ENCODE measurements at regions not wholly inside any gene's neighbourhood (a gene's known extent, or its start where the extent isn't known, plus 50 kb on each side); places are given as distances from the start of the nearest gene placed in this dataset.

DNA sequence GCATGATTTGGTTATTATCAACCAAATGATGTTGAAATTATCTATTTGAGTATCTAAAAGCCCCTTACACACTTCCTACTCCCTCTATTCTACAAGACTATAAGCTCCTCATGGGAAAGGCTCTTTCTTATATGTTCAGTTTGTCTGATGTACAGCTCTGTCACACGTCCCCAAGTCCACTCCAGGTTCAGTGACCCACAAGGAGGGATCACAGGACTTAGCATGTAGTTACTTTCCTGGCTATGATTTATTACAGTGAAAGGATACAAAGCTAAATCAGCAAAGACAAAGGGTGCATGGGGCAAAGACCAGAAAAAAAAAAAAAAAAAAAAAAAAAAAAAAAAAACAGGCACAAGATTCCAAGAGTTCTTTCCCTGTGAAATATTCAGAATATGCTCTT is 125.6 kb upstream of the TMEM106B start:
- TF ChIP-seq ZNF274 (CRISPR knock-in tag; IDR thresholded peaks at IDR 0.05) (no peak), FOSL1 (CRISPR knock-in tag; IDR thresholded peaks at IDR 0.05; ENCODE audit: borderline replicate concordance) (no peak), HNRNPLL (IDR thresholded peaks at IDR 0.05; ENCODE audit: low read depth, low read length, poor library complexity, severe bottlenecking) (no peak), SOX6 (IDR thresholded peaks at IDR 0.05) (no peak), SOX6 (CRISPR knock-in tag; IDR thresholded peaks at IDR 0.05) (no peak), RAD51 (IDR thresholded peaks at IDR 0.05; ENCODE audit: borderline replicate concordance) (no peak), FOXK1 (CRISPR knock-in tag; IDR thresholded peaks at IDR 0.05; ENCODE audit: borderline replicate concordance, low read depth) (no peak)
- TF ChIP-seq, protein P1, sequence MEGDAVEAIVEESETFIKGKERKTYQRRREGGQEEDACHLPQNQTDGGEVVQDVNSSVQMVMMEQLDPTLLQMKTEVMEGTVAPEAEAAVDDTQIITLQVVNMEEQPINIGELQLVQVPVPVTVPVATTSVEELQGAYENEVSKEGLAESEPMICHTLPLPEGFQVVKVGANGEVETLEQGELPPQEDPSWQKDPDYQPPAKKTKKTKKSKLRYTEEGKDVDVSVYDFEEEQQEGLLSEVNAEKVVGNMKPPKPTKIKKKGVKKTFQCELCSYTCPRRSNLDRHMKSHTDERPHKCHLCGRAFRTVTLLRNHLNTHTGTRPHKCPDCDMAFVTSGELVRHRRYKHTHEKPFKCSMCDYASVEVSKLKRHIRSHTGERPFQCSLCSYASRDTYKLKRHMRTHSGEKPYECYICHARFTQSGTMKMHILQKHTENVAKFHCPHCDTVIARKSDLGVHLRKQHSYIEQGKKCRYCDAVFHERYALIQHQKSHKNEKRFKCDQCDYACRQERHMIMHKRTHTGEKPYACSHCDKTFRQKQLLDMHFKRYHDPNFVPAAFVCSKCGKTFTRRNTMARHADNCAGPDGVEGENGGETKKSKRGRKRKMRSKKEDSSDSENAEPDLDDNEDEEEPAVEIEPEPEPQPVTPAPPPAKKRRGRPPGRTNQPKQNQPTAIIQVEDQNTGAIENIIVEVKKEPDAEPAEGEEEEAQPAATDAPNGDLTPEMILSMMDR (CRISPR knock-in tag; IDR thresholded peaks at IDR 0.05) = no peak

All from HepG2 (cell line).